GM18909 (cell line): ENCODE measurements at regions not wholly inside any gene's neighbourhood (a gene's known extent, or its start where the extent isn't known, plus 50 kb on each side); places are given as distances from the start of the nearest gene placed in this dataset.
"Not testable (repeated sequence)": the region's sequence is repeated elsewhere in the genome, so short reads cannot be mapped to it uniquely, and the experiment has no call there.

Source experiments
- ATAC-seq: cut with Tn5 transposase; IDR thresholded peaks from one replicate; pipeline ENCODE4 v1.9.1; 2021; ENCODE audit warnings: mild to moderate bottlenecking; ENCODE audit not compliant: unreplicated experiment, poor library complexity

DNA sequence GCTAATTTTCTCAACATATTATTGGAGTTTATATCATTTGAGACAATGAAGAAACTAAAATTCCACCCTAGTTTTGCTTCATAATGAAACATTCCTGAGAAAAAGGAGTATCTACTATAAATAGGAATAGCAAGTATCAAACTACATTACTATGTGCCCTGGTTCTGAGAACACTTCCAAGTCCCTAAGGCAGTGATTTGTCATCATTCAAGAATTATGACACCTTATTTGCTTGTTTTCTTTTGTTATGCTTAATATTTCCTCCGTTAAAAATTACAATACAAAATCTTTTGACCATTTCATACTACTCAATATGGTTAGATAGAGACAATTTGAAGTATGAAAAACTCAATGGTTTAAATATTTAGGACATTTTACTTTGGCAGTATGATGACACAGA lies 707.8 kb upstream of the GOLIM4 start:
- no peak for ATAC-seq

DNA sequence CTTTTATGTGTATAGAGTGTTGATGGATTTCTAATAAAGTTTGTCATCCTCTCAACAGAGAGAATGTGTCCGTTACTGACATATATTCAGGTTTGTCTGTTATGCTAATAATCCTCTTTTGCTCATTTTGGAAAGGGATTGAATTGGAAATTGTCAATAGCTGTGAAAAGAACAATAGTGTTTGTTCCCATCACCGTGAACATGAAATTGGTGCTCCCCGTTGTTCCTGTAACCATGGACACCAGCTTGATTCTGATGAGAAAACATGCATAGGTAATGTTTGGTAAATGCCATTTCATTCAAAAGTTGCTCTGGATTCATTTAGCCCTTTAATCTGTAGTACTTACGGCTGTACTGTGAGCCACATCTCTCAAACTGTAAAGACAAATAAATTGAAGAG lies 707.0 kb upstream of the GOLIM4 start:
- ATAC-seq = no peak

DNA sequence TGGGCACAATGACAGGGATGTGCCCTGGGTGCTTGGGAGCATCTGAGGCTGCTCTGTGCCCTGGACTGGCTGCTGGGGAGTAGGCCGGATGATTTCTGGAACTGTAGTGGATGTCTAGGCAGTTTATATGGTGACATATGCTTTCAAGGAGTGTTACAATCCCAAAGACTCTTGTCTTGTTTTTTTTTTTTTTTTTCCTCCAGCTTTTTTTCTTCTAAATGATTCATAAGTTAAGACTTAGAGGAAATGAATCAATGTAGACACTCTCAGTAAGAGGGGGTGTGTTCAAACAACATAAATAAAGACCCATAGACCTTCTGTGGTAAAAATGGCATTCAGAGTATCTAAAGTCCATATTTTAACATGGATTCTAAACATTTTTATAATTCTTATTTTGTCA lies 706.1 kb upstream of the GOLIM4 start:
- no peak for ATAC-seq

DNA sequence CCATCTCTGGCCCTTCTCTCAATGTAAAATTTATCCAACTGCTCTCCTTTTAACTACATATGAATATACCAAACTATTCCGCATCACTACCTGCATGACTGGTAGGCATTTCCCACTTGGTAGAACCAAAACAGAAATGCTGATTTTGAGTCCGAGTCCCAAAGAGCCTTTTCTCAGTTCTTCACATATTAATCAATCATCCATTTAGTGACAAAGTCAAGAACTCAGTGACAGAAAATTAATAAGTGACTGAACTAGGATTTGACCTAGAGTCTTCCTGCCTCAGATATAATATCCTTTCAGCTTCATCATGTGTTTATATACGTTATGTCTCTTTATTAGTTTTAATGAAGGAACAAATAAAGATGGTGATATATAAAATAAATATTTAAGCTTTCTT lies 700.6 kb upstream of the GOLIM4 start:
- ATAC-seq = no peak

DNA sequence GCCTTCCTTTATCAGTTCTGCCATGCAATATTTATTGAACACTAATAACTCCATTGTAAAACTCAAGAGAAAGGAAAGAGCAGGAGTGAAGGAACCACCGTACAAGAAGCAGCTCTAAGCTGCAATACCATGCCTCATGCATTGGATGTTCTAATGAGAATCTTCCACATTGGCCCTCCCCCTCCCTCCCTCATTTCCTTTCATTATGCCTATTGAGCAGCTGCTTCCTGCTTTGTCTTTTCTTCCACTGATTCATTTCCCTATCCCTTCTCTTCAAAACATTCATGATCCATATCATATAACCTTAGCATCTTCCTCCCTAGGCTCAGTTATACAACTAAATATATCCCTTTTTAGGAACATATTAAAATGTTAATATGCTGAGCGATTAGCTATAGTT lies 698.7 kb upstream of the GOLIM4 start:
- ATAC-seq = no peak

DNA sequence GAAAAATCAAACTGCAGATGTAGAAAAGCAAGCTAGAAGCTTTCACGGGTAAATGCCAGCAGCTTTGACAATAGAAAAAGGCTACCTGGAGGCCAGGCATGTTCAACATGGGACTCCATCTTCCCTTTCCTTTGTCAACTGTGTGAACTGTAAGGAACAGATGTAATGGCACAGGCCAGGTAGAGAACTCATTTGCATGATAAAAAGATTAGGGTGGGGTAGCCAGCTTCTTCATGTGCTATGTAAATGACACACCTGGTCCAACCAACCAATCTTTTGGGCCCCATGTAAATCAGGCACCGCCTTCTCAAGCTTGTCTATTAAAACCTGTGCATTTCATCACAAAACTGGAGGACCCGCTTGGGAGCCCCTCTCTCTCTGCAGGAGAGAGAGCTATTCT lies 686.5 kb upstream of the GOLIM4 start:
- ATAC-seq = no peak

DNA sequence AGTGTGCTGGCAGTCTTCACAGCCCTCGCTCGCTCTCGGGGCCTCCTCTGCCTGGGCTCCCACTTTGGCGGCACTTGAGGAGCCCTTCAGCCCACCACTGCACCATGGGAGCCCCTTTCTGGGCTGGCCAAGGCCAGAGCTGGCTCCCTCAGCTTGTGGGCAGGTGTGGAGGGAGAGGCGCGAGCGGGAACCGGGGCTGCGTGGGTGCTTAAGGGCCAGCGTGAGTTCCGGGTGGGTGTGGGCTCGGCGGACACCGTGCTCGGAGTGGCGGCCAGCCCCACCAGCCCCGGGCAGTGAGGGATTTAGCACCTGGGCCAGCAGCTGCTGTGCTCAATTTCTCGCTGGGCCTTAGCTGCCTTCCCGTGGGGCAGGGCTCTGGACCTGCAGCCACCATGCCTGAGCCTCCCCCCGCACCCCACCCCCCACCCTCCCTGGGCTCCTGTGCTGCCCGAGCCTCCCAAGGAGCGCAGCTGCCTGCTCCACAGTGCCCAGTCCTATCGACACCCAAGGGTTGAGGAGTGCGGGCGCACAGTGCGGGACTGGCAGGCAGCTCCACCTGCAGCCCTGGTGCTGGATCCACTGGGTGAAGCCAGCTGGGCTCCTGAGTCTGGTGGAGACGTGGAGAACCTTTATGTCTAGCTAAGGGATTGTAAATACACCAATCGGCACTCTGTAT lies 684.4 kb upstream of the GOLIM4 start:
- ATAC-seq = not testable (repeated sequence)

DNA sequence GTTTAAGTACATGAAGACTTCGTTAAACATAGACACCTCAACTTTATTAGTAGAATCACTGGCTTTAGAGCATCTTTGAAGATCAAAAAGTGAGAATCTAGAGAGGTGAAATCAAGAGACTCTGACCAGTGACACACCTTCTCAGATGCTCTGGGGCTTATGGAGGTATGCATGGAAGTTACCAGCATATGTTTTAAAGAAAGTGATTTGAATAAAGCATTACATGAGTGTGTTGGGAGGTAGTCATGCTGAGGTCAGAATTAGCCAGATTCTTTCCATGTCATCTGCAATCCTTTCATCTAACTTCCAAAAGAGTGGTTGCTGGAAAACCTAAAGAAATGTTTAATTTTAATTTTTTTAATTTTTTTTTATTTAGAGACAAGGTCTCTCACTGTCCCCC lies 658.0 kb upstream of the GOLIM4 start:
- ATAC-seq = no peak

DNA sequence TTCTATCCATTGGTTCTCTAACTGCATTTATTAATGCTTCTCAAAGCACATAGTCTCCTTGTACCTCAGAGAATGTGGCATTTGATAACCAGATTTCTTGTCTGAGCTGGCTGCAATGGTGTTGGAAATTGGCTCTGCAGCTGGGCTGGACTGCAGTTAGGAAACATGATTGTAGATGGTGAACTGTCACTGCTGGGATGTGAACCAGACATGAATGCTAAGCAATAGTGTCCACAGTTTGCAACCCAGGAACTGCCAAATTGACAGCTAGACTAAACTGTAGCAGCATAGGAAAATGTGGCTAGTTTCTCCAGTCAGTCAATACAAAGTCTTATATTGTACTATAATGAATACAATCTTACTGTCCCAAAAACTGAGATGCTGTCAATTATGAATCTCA lies 656.6 kb upstream of the GOLIM4 start:
- ATAC-seq = no peak

DNA sequence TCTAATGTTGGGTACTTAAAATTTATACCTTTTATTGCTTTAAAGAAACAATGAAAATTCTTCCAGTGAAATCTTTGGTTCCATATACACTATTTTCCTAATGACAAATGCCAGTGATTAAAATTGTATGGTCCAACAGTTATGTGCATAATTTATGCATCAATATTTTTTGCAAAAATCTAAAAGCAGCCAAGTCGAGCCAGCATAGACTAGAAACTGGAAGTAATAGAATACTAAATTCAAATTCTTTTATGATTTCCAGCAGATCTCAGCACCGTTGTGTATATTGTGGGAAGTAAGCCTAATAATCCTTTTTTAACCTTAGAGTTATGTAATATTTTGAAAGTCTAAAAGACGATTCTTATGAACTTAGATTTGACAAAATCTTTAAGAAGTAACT lies 652.0 kb upstream of the GOLIM4 start:
- ATAC-seq = no peak

DNA sequence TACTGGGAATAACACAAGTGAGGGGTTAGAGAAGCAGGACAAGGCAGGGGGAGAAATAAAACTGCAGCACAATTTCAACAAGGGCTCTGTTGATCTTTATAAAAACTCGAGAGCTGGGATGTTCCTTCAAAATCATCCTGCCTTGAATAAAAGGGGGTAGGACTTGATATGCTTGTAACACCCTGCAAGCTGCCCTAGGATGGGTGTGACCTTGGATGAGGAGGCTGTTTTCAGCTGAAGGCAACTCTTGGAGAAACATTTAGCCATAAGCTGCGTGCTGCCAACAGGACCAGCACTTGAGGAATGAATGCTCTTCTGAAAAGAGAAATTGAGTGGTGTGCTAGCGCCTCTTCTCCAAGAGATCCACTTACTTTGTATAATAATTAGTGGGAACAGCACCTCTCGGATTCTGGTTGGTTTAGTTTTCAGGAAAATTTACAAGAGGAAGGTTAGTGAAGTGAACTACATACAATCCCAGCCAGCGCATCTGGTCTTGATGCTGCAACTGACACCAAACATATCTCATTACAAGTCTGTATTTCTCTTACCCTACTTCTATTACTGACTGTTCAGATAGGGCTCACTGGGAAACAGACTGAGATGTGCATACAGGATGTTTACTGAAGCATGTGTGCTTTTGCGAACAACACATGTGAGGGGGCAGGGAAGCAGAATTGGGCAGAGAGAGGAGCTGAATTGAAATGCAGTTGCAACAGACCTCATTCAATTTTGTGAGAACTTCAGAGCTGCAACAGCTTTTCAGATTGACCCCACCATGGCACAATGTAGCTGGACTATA lies 643.0 kb upstream of the GOLIM4 start:
- no peak for ATAC-seq

DNA sequence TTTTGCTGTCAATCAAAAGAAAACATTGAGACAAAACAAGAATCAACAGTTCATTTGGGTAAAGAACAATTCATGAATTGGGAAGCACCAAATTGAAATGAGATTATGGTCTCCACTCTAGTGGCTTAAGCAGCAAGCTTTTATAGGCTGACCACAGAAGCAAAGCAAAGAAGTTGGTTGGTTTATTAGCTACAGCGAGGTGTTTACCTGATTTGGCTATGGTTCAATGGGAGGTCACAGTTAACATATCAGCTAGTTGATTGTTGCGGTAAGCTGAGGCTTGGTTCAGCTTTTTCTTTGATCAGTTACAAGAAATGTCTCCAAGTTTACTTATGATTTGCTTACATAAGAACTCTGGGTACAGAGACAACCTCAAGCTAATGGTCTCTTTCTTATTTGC lies 640.5 kb upstream of the GOLIM4 start:
- no peak for ATAC-seq

DNA sequence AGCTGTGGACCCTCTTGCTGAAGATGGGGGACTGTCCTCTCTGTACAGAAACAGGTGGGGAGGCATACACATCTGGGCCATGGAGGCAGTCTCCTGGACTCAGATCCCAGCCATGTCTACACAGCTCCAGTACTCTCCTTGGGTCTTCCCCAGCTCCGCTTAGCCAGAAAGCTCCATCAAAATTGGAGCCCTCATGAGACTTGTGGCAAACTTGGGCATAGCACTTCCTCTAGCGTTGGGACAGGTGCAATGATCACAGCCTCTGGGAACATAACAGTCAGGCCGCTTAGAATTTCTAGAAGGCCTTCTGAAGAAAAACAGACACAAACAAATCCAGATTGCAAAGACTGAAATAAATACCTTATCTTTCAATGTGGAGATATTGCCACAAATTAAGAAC lies 634.3 kb upstream of the GOLIM4 start:
- no peak for ATAC-seq

DNA sequence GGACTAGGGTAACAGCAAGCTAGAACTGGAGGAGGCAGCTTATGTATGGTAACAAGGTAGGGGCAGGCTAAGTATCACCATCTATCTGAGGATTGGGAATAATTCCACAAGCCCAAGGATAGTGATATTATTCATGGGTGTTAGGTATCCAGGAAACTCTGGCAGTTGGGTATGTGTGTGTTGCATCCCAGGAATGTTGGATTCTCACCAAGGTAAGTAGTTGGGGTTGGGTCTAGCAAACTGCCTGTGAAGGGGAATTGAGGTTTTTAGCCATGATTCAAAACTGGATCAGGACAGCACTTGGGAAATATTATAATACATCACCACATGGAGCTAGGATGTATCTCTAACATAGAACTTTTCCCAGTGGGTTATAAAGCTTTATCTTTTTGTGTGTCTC lies 626.4 kb upstream of the GOLIM4 start:
- no peak for ATAC-seq

DNA sequence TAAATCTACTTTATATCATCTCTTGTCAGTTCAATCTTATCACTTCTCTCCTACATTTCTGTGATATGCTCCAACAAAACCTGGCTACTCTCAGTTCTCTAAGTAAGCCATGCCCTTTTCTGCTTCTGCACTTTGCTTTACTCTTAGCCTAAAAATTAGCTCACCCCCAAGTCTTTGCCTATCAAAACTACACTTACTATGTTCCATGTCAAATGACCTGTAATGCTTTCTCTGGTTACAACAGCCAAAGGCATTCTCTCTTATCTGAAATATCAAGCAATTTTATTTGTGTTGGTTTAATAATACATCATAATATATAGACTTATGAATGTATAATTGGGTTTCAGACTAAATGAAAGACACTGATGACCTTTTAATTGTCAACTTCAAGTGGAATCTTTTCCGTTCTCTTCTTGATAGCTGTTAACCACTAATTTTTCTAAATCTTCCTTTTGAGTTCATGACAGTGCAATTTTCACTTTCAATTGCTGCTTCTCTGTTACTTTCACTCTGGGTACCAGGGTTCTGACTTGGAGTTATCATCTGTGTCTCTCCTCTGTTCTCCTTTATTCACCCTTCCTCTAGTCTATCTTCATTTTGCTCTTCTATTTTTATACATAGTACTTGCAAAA lies 619.0 kb upstream of the GOLIM4 start:
- peak; percentile 95 for ATAC-seq

DNA sequence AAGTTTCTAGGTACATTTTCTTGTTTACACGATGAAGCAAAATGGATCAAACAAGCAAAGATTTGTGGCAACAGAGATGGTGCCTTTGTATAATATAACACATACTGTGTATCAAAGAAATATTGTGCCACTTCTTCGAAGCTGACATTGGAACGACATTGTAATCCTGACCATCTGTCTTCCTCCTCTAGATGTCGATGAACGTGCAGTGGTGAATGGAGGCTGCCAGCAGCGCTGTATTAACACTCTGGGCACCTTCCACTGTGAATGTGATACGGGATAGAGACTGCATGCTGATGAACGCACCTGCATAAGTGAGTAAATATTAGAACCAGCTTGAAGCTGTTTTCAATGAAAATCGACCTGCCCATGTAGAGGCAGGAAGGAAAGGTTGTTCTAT lies 613.3 kb upstream of the GOLIM4 start:
- no peak for ATAC-seq

DNA sequence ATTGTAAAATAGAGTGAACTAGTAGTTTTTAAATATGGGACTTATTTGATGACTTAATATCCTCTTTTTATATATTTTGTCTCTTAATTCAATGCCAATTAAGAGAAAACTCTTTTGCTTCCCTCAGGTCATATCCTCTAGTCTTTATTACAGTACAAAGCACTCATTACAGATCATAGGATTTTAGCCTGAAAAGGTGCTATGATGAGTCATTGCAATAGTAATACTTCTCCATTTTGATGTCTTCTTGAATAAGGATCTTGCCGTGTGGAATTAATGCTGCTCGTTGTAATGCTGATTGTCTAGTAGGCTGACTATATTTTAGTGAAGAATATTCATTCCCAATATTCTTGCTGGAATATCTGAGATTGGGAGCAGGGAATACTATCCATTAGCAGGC lies 612.2 kb upstream of the GOLIM4 start:
- peak; percentile 84 for ATAC-seq

DNA sequence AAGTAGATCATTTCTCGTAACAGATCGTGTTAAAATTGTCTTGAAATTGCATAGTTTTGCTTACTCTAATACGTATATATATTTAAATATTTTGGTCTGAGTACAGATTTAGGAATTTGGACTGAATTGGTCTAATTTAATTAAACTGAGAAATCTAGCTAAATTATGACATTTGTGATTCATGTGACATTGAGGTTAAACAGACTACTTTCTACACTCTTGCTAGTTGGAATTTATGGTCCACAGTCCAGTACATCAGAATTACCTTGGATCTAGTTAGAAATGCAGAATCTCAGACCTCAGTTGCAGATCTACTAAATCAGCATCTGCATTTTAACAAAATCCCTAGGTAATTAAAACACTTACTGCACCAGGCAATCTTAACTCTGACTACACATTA lies 609.7 kb upstream of the GOLIM4 start:
- no peak for ATAC-seq

DNA sequence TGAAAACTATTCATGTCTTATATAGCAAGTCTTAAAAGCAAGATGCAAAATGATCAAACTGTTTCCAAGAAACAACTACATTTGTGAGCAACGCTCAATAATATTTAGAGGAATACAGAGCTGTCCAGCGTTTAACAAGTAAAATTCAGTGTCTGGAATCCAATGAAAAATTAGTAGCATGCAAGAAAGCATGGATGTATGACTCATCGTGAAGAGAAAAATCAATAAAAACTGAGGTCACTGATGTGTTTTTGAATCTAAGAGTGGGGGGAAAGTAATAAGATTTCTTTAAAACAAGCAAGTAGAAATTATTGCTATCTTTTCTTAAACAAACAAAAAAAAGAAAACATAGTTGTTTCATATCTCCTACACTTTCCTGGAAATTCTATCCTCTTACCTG lies 600.3 kb upstream of the GOLIM4 start:
- ATAC-seq = no peak

DNA sequence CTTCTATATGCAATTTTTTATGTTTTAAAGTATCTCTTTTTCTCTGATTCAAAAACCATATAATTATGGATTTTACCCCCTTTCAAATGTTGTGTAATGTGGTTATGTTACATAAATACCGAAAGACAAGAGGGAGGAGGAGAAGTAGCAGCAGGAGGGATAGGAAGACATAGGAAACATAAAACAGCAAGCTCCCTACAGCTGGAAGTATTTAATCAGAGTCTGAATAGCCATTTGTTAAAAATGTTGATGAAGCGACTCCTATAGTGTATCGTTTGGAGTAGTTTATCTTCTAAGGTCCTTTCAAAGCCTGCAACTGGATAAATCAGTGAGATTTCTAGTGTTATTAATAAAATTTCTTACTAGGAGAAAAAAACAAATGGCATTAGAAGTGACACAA lies 598.1 kb upstream of the GOLIM4 start:
- ATAC-seq = no peak

DNA sequence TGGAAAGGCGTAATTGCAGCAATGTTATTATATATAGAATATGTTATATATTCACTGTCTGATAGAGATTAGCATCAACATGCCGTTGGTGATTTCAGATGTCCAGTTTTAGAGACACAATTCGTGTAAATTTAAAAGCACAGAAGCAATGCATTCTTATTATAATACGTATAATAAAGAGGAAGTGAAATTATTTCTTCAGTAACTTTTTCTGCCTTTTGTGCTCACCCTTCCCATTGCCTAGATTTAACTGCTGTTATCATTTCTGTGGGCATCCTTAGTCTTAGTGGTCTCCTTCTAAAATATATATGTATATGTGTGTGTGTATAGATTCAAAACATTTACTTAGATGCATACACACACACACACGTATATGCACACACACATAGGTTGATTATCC lies 592.5 kb upstream of the GOLIM4 start:
- no peak for ATAC-seq

DNA sequence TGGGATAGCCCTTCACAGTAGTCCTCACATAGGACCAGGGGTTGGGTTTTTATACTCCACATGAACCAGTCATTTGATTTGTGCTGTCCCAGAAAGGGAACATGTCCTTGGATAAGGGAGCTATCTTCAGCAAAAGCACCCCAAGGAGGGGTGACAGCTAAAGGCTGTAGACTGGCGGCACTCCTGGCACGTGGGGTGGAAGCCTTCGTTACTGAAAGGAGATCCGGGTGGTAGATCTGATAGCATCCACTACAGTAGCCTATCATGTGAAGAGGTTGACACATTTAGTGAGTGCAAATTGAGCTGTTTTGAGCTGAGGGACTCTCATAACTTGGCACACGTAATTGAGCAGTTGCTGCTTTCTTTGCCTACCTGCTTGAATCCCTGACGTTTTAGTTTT lies 588.8 kb upstream of the GOLIM4 start:
- ATAC-seq = no peak
